HG03175 (cell line): ENCODE measurements at regions not wholly inside any gene's neighbourhood (a gene's known extent, or its start where the extent isn't known, plus 50 kb on each side); places are given as distances from the start of the nearest gene placed in this dataset.
"Not testable (repeated sequence)": the region's sequence is repeated elsewhere in the genome, so short reads cannot be mapped to it uniquely, and the experiment has no call there.

Source experiments
- ATAC-seq: cut with Tn5 transposase; IDR thresholded peaks from one replicate; pipeline ENCODE4 v1.9.1; 2021; ENCODE audit warnings: mild to moderate bottlenecking, moderate library complexity; ENCODE audit not compliant: unreplicated experiment

- ATAC-seq: no peak
Observed at GRCh38 chr10:5268743-5269142, 72.1 kb downstream of the AKR1C4 start.

- ATAC-seq: no peak
Observed at GRCh38 chr10:5269791-5270190, 73.2 kb downstream of the AKR1C4 start.

- ATAC-seq: no peak
Observed at GRCh38 chr10:5271526-5271925, 74.9 kb downstream of the AKR1C4 start.

- no peak for ATAC-seq
Observed at GRCh38 chr10:5272065-5272803, 75.6 kb downstream of the AKR1C4 start.

- no peak for ATAC-seq
Observed at GRCh38 chr10:5274795-5275194, 78.2 kb downstream of the AKR1C4 start.

GRCh38 chr10:5281356-5281755, 83.4 kb upstream of the UCN3 start:
- ATAC-seq: no peak

GRCh38 chr10:5282137-5282536, 82.6 kb upstream of the UCN3 start:
- no peak for ATAC-seq

GRCh38 chr10:5283305-5284158, 81.2 kb upstream of the UCN3 start:
- ATAC-seq: peak; percentile 87

- peak; percentile 65 for ATAC-seq
Observed at GRCh38 chr10:5284311-5285057, 80.3 kb upstream of the UCN3 start.

GRCh38 chr10:5285186-5285585, 79.6 kb upstream of the UCN3 start:
- no peak for ATAC-seq

GRCh38 chr10:5288359-5288758, 76.4 kb upstream of the UCN3 start:
- no peak for ATAC-seq

GRCh38 chr10:5289228-5289627, 75.5 kb upstream of the UCN3 start:
- ATAC-seq: not testable (repeated sequence)

GRCh38 chr10:5291501-5292195, 73.1 kb upstream of the UCN3 start:
- peak; percentile 57 for ATAC-seq

GRCh38 chr10:5292196-5292735, 72.5 kb upstream of the UCN3 start:
- no peak for ATAC-seq

- ATAC-seq: not testable (repeated sequence)
Observed at GRCh38 chr10:5292970-5293369, 71.8 kb upstream of the UCN3 start.

- ATAC-seq: peak; percentile 45
Observed at GRCh38 chr10:5293691-5294550, 70.8 kb upstream of the UCN3 start.

- no peak for ATAC-seq
Observed at GRCh38 chr10:5297466-5297865, 67.3 kb upstream of the UCN3 start.

GRCh38 chr10:5297996-5298395, 66.8 kb upstream of the UCN3 start:
- no peak for ATAC-seq

- ATAC-seq: no peak
Observed at GRCh38 chr10:5299950-5300349, 64.8 kb upstream of the UCN3 start.

GRCh38 chr10:5303504-5303903, 61.3 kb upstream of the UCN3 start:
- no peak for ATAC-seq
